Kidney capillary endothelial cell (primary cell): ENCODE measurements at regions not wholly inside any gene's neighbourhood (a gene's known extent, or its start where the extent isn't known, plus 50 kb on each side); places are given as distances from the start of the nearest gene placed in this dataset.
"Not testable (repeated sequence)": the region's sequence is repeated elsewhere in the genome, so short reads cannot be mapped to it uniquely, and the experiment has no call there.

Experiments used
- DNase-seq: peaks from one replicate; pipeline ENCODE4 v3.0.0-alpha.2; 2018; ENCODE audit warnings: low spot score

- no peak for DNase-seq
Observed at GRCh38 chrX:65610481-65610880, 57.0 kb upstream of the MSN start.

GRCh38 chrX:65610040-65610439 lies 57.4 kb upstream of the MSN start:
- no peak for DNase-seq

DNA sequence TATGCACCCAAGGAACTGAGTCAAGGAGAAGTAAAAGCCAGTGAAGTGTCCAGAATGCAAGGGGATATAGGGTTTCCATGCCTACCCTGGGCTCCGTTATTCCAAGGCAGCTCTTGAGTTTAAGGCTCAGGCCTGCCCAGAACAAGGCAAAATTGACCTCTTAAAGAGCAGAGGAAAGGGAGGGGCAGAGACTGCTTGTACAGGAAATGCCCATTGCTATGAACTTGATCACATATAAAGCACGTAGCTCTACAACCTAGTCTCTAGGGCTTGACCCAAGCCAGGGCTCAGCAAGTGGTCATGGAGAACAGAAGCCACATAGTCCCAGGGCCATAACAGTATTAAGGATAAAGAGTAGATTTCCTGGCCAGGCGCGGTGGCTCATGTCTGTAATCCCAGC lies 58.2 kb upstream of the MSN start:
- DNase-seq = no peak

GRCh38 chrX:65608026-65608425 lies 59.4 kb upstream of the MSN start:
- DNase-seq = no peak

DNA sequence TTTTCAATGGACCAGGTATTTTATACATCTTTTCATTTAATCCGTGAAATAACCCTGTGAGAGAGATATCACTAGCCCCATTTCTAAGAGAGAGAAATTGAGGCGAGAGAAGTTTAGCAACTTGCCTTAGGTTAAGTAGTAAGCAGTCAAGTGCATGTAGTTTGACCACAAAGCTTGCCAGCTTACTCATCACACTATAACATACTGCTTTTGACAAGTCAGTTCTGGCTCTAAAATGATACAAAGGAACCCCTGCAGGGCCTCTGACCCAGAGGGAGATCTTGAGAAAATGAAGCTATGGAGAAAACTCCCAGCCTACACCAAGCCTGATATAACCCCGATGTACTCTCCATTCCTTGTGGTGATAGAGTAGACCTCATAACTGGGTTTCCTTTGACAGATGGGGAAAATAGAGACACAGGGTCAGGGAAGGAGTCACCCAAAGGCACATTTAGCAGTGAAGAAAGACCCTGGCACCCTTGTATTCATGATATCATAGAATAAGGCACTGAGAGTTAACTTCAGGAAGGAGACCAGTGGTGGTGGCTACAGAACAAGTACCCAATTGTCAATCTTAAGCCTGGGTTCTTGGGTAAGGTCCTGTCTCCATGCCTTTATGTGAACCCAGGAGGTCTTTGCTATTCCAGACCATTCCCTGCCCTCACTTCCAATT lies 60.2 kb upstream of the MSN start:
- no peak for DNase-seq

- DNase-seq = no peak
Observed at GRCh38 chrX:65602221-65602560, 65.3 kb upstream of the MSN start.

GRCh38 chrX:65601530-65602220 lies 65.8 kb upstream of the MSN start:
- DNase-seq = peak; percentile 88

GRCh38 chrX:65601126-65601525 lies 66.3 kb upstream of the MSN start:
- peak; percentile 37 for DNase-seq

GRCh38 chrX:65600106-65600505 lies 65.5 kb upstream of the LAS1L start:
- no peak for DNase-seq

DNA sequence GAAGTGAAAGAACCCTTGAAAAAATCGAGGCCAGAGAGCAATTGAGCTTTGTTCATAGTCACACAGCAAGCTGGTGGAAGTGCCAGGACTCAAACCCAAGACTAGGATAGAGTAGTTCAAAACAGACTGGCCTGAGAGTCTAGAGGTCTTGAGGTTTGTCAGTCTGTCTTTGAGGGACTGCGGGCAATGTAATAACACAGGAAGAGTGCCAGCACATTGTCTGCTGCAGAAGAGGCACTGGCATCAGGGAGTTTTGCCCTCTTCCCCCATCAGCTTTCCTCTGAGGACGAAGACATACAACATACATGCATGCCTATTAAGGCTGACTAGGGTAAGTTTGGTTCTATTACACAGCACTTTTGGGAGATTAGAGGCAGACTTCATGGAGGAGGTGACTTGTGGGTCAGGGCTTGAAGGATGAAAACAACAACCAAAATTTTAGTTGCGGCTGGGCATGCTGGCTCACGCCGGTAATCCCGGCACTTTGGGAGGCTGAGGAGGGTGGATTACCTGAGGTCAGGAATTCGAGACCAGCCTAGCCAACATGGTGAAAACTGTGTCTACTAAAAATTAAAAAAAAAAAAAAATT lies 64.1 kb upstream of the LAS1L start:
- DNase-seq = no peak

- DNase-seq = peak; percentile 26
Observed at GRCh38 chrX:65596270-65597034, 61.9 kb upstream of the LAS1L start.

DNA sequence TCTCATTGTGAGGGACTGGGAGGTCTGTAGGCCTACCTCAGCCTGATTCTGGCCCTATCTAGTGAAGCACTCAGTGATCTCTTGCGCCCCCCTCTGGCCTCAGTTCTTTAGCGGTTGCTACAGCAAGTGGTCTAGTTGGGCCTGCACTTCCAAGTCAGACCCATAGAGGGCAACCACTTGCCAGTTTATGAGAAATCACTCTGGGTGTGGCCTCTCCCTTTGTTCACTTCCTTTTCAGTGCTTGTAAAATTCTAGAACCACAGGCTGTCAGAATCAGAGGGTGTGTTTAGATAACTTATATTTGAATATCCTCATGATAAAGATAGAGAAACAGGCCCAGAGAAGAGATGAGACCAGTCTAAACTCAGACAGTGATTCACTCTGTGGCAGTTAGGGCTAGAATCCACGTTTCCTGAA lies 60.9 kb upstream of the LAS1L start:
- DNase-seq = peak; percentile 91

GRCh38 chrX:65591206-65591605 lies 56.6 kb upstream of the LAS1L start:
- no peak for DNase-seq

DNA sequence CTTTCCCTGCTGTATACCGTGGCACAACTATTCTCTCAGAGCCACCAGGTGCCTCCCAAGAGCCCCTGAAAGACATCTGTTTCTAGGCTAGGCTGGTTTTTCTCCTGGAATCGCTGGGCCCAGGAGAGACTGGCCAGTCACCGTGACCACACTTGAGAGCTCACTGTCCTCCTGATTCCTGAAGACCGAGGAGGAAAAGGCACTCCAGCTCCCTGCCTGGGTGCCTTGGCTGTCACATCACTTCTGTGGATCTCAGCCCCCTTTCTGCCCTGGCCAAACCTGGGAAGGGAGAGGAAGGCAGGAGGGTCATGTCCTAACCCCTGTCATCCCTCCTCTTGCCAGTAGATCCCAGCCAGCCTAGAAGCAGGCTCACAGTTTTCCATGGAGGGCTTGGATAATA lies 54.7 kb upstream of the LAS1L start:
- no peak for DNase-seq

DNA sequence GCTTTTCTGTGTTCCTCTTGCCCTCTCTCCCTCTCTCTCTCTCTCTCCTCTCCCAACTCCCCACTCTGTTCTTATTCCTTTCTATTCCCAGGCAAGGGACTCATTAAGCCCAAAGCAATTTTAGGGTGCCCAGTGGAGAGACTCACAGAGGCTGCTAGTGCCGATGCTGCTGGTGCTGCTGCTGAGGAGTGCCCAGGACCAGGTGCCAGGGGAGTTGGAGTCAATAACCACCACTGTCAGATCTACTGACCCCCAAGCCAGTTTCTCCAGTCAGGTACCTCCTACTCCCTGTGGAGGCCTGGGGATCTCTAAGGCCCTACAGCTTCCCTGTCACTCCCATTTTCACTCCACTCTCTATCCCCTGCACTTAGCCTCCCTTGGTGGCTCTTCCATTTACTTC lies 54.2 kb upstream of the LAS1L start:
- DNase-seq = no peak

- DNase-seq = peak; percentile 51
Observed at GRCh38 chrX:65587616-65588526, 53.3 kb upstream of the LAS1L start.

GRCh38 chrX:65586491-65586890 lies 51.9 kb upstream of the LAS1L start:
- peak; percentile 21 for DNase-seq

GRCh38 chrX:65585226-65585625 lies 50.6 kb upstream of the LAS1L start:
- not testable (repeated sequence) for DNase-seq
